ENCODE measurements at regions not wholly inside any gene's neighbourhood (a gene's known extent, or its start where the extent isn't known, plus 50 kb on each side); places are given as distances from the start of the nearest gene placed in this dataset.

- no peaks in the 10 kb centered on the region for H3K79me1 ChIP-seq (ENCODE audit: low read length)
- DNase-seq: no peak
- no peak overlapping the region for H3K18ac ChIP-seq (ENCODE audit: low read length)
- no peak overlapping the region for H2BK120ac ChIP-seq (ENCODE audit: low read depth, low read length)
- no peak overlapping the region for H3K9ac ChIP-seq (ENCODE audit: low read length)
- no peaks in the 10 kb centered on the region for H3K27me3 ChIP-seq (ENCODE audit: insufficient read depth, low read length, poor library complexity)
- no peak overlapping the region for H3K4me3 ChIP-seq (ENCODE audit: low read length)
- H3K79me2 ChIP-seq (ENCODE audit: control insufficient read depth, insufficient read depth, low read length): no peaks in the 10 kb centered on the region
- H3K27ac ChIP-seq (ENCODE audit: low read depth, low read length): no peak overlapping the region
- H4K8ac ChIP-seq (ENCODE audit: low read depth, low read length): no peak overlapping the region
- no peak overlapping the region for H3K4me2 ChIP-seq (ENCODE audit: low read length)
- H3K56ac ChIP-seq (ENCODE audit: low read length): no peak overlapping the region
- no peaks in the 10 kb centered on the region for H3K4me1 ChIP-seq (ENCODE audit: control insufficient read depth, low read depth, low read length)
- no peak overlapping the region for H3K4ac ChIP-seq (ENCODE audit: low read depth, low read length)
- no peak overlapping the region for H2AK5ac ChIP-seq (ENCODE audit: low read length)
- no CpG with 5 or more reads among the region's 6 CpGs for WGBS (ENCODE audit: extremely low coverage, insufficient coverage, low lambda C conversion rate)
- H4K5ac ChIP-seq (ENCODE audit: low read length): no peak overlapping the region
- H3K36me3 ChIP-seq (ENCODE audit: control insufficient read depth, insufficient read depth, low read length): no peaks in the 10 kb centered on the region
- H2BK5ac ChIP-seq (ENCODE audit: low read length): no peak overlapping the region
- no peak overlapping the region for H3K23ac ChIP-seq (ENCODE audit: low read length)
- no peak overlapping the region for H2BK15ac ChIP-seq (replicated peaks; ENCODE audit: low read depth)
Measured at GRCh38 chr2:153710128-153710527, 161.6 kb upstream of the GALNT13 start.

- WGBS (ENCODE audit: extremely low coverage, insufficient coverage, low lambda C conversion rate): no CpG with 5 or more reads among the region's 2 CpGs
- Histone ChIP-seq H3K79me2 (ENCODE audit: control insufficient read depth, insufficient read depth, low read length) (no peaks in the 10 kb centered on the region), H2BK15ac (replicated peaks; ENCODE audit: low read depth) (no peak overlapping the region)
Measured at GRCh38 chr2:153715218-153715850, 156.4 kb upstream of the GALNT13 start.

DNA sequence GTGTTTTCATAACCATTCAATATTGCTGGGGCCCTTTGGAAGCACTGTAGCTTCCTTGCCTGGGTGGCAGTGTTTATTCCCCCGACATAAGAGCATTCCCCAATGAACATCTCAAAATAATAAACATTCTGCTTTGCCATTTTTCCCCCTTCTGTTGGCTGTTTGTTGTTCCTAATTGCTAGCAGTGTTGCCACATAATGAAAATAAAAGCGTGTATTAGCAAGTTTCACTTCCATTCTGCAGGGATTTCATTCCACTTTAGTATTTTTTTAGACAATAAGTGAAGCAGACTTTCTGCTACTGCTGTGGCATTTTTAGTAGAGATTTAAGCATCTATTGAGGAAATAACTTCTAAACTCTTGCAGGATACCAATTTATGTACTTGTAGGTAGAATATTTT lies 154.7 kb upstream of the GALNT13 start:
- Histone ChIP-seq H3K23ac (ENCODE audit: low read length) (no peak overlapping the region), H2BK5ac (ENCODE audit: low read length) (no peak overlapping the region), H3K4me2 (ENCODE audit: low read length) (no peak overlapping the region), H3K4me3 (ENCODE audit: low read length) (no peak overlapping the region), H3K27ac (ENCODE audit: low read depth, low read length) (no peak overlapping the region), H4K5ac (ENCODE audit: low read length) (no peak overlapping the region), H3K56ac (ENCODE audit: low read length) (no peak overlapping the region), H3K9ac (ENCODE audit: low read length) (no peak overlapping the region), H3K4ac (ENCODE audit: low read depth, low read length) (no peak overlapping the region), H3K27me3 (ENCODE audit: insufficient read depth, low read length, poor library complexity) (no peaks in the 10 kb centered on the region), H3K4me1 (ENCODE audit: control insufficient read depth, low read depth, low read length) (no peaks in the 10 kb centered on the region), H3K79me1 (ENCODE audit: low read length) (no peaks in the 10 kb centered on the region), H4K8ac (ENCODE audit: low read depth, low read length) (no peak overlapping the region), H3K36me3 (ENCODE audit: control insufficient read depth, insufficient read depth, low read length) (no peaks in the 10 kb centered on the region), H2BK120ac (ENCODE audit: low read depth, low read length) (no peak overlapping the region), H2AK5ac (ENCODE audit: low read length) (no peak overlapping the region), H2BK15ac (replicated peaks; ENCODE audit: low read depth) (no peak overlapping the region), H3K79me2 (ENCODE audit: control insufficient read depth, insufficient read depth, low read length) (no peaks in the 10 kb centered on the region), H3K18ac (ENCODE audit: low read length) (no peak overlapping the region)
- no CpG with 5 or more reads among the region's 2 CpGs for WGBS (ENCODE audit: extremely low coverage, insufficient coverage, low lambda C conversion rate)
- no peak for DNase-seq

More at GRCh38 chr2:153715218-153715850, 156.4 kb upstream of the GALNT13 start:
- Histone ChIP-seq H2BK5ac (ENCODE audit: low read length) (no peak overlapping the region), H3K36me3 (ENCODE audit: control insufficient read depth, insufficient read depth, low read length) (no peaks in the 10 kb centered on the region), H2AK5ac (ENCODE audit: low read length) (no peak overlapping the region), H3K56ac (ENCODE audit: low read length) (no peak overlapping the region), H3K79me1 (ENCODE audit: low read length) (no peaks in the 10 kb centered on the region), H3K23ac (ENCODE audit: low read length) (no peak overlapping the region), H4K5ac (ENCODE audit: low read length) (no peak overlapping the region), H3K4me2 (ENCODE audit: low read length) (no peak overlapping the region), H2BK120ac (ENCODE audit: low read depth, low read length) (no peak overlapping the region), H3K4me3 (ENCODE audit: low read length) (no peak overlapping the region), H3K27me3 (ENCODE audit: insufficient read depth, low read length, poor library complexity) (no peaks in the 10 kb centered on the region), H3K4ac (ENCODE audit: low read depth, low read length) (no peak overlapping the region), H3K27ac (ENCODE audit: low read depth, low read length) (no peak overlapping the region), H3K4me1 (ENCODE audit: control insufficient read depth, low read depth, low read length) (no peaks in the 10 kb centered on the region), H3K9ac (ENCODE audit: low read length) (no peak overlapping the region), H3K18ac (ENCODE audit: low read length) (no peak overlapping the region), H4K8ac (ENCODE audit: low read depth, low read length) (no peak overlapping the region)
- no peak for DNase-seq

DNA sequence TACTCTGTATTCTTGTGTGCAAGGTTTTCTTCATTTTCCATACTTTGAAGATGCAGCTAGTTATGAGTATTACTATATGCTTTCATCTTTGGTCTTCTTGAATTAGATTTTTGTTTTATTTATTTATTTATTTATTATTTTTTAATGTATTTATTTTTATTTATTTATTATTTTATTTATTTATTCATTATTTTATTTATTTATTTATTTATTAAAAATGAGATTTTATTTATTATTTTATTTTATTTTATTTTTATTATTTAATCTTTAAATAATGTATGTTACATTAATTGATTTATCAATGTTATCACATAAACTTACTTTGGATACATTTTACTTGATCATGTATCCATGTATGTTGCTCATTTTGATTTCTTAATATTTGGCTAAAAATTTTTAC lies 132.3 kb upstream of the GALNT13 start:
- H3K9ac ChIP-seq (ENCODE audit: low read length): no peak overlapping the region
- no peaks in the 10 kb centered on the region for H3K79me2 ChIP-seq (ENCODE audit: control insufficient read depth, insufficient read depth, low read length)
- no peak overlapping the region for H2AK5ac ChIP-seq (ENCODE audit: low read length)
- H3K23ac ChIP-seq (ENCODE audit: low read length): no peak overlapping the region
- H3K4ac ChIP-seq (ENCODE audit: low read depth, low read length): no peak overlapping the region
- H3K56ac ChIP-seq (ENCODE audit: low read length): no peak overlapping the region
- no peak overlapping the region for H2BK5ac ChIP-seq (ENCODE audit: low read length)
- H3K27ac ChIP-seq (ENCODE audit: low read depth, low read length): no peak overlapping the region
- DNase-seq: no peak
- no peak overlapping the region for H3K4me3 ChIP-seq (ENCODE audit: low read length)
- no peak overlapping the region for H4K5ac ChIP-seq (ENCODE audit: low read length)
- no peak overlapping the region for H3K4me2 ChIP-seq (ENCODE audit: low read length)
- H3K4me1 ChIP-seq (ENCODE audit: control insufficient read depth, low read depth, low read length): no peaks in the 10 kb centered on the region
- no peaks in the 10 kb centered on the region for H3K79me1 ChIP-seq (ENCODE audit: low read length)
- H2BK15ac ChIP-seq (replicated peaks; ENCODE audit: low read depth): no peak overlapping the region
- no peaks in the 10 kb centered on the region for H3K36me3 ChIP-seq (ENCODE audit: control insufficient read depth, insufficient read depth, low read length)
- H4K8ac ChIP-seq (ENCODE audit: low read depth, low read length): no peak overlapping the region
- no peak overlapping the region for H2BK120ac ChIP-seq (ENCODE audit: low read depth, low read length)
- no peak overlapping the region for H3K18ac ChIP-seq (ENCODE audit: low read length)
- H3K27me3 ChIP-seq (ENCODE audit: insufficient read depth, low read length, poor library complexity): no peaks in the 10 kb centered on the region

- H2BK15ac ChIP-seq (replicated peaks; ENCODE audit: low read depth): no peak overlapping the region
- no peak overlapping the region for H2BK120ac ChIP-seq (ENCODE audit: low read depth, low read length)
- no peaks in the 10 kb centered on the region for H3K27me3 ChIP-seq (ENCODE audit: insufficient read depth, low read length, poor library complexity)
- H3K4ac ChIP-seq (ENCODE audit: low read depth, low read length): no peak overlapping the region
- no peak overlapping the region for H3K23ac ChIP-seq (ENCODE audit: low read length)
- no peak overlapping the region for H3K4me3 ChIP-seq (ENCODE audit: low read length)
- no peak overlapping the region for H2BK5ac ChIP-seq (ENCODE audit: low read length)
- no peaks in the 10 kb centered on the region for H3K4me1 ChIP-seq (ENCODE audit: control insufficient read depth, low read depth, low read length)
- H3K4me2 ChIP-seq (ENCODE audit: low read length): no peak overlapping the region
- no peak overlapping the region for H2AK5ac ChIP-seq (ENCODE audit: low read length)
- H3K9ac ChIP-seq (ENCODE audit: low read length): no peak overlapping the region
- H3K56ac ChIP-seq (ENCODE audit: low read length): no peak overlapping the region
- H3K79me2 ChIP-seq (ENCODE audit: control insufficient read depth, insufficient read depth, low read length): no peaks in the 10 kb centered on the region
- no peak overlapping the region for H3K27ac ChIP-seq (ENCODE audit: low read depth, low read length)
- no peaks in the 10 kb centered on the region for H3K79me1 ChIP-seq (ENCODE audit: low read length)
- H4K8ac ChIP-seq (ENCODE audit: low read depth, low read length): no peak overlapping the region
- no peak for DNase-seq
- no peak overlapping the region for H4K5ac ChIP-seq (ENCODE audit: low read length)
- no peak overlapping the region for H3K18ac ChIP-seq (ENCODE audit: low read length)
- no CpG with 5 or more reads among the region's 1 CpG for WGBS (ENCODE audit: extremely low coverage, insufficient coverage, low lambda C conversion rate)
- no peaks in the 10 kb centered on the region for H3K36me3 ChIP-seq (ENCODE audit: control insufficient read depth, insufficient read depth, low read length)
Measured at GRCh38 chr2:153761936-153762335, 109.8 kb upstream of the GALNT13 start.

DNA sequence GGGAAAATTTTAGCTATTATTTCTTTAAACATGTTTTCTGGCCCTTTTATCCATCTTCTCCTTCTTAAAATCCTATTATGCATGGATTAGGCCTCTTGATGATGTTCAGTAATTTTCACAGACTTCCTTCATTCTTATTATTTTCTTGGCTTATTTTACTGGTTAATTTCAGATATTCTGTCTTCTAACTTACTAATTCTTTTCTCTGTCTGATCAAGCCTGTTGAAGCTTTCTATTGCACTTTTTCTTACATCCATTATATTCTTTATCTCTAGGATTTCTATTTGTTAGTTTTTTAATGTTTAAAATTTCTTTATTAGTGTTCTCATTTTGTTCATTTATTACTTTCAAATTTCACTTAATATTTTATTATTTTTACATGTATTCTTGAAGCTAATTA lies 105.3 kb upstream of the GALNT13 start:
- Histone ChIP-seq H4K5ac (ENCODE audit: low read length) (no peak overlapping the region), H2BK120ac (ENCODE audit: low read depth, low read length) (no peak overlapping the region), H3K4me2 (ENCODE audit: low read length) (no peak overlapping the region), H3K9ac (ENCODE audit: low read length) (no peak overlapping the region), H3K4ac (ENCODE audit: low read depth, low read length) (no peak overlapping the region), H3K4me3 (ENCODE audit: low read length) (no peak overlapping the region), H3K23ac (ENCODE audit: low read length) (no peak overlapping the region), H3K56ac (ENCODE audit: low read length) (no peak overlapping the region), H3K27me3 (ENCODE audit: insufficient read depth, low read length, poor library complexity) (no peaks in the 10 kb centered on the region), H3K4me1 (ENCODE audit: control insufficient read depth, low read depth, low read length) (no peaks in the 10 kb centered on the region), H4K8ac (ENCODE audit: low read depth, low read length) (no peak overlapping the region), H3K79me2 (ENCODE audit: control insufficient read depth, insufficient read depth, low read length) (no peaks in the 10 kb centered on the region), H3K27ac (ENCODE audit: low read depth, low read length) (no peak overlapping the region), H3K18ac (ENCODE audit: low read length) (no peak overlapping the region), H2BK15ac (replicated peaks; ENCODE audit: low read depth) (no peak overlapping the region), H2AK5ac (ENCODE audit: low read length) (no peak overlapping the region), H3K79me1 (ENCODE audit: low read length) (no peaks in the 10 kb centered on the region), H3K36me3 (ENCODE audit: control insufficient read depth, insufficient read depth, low read length) (no peaks in the 10 kb centered on the region), H2BK5ac (ENCODE audit: low read length) (no peak overlapping the region)
- no peak for DNase-seq
